ENCODE measurements at regions not wholly inside any gene's neighbourhood (a gene's known extent, or its start where the extent isn't known, plus 50 kb on each side); places are given as distances from the start of the nearest gene placed in this dataset.

GRCh38 chr18:78138983-78139496, 840.6 kb upstream of the SALL3 start:
- H3K4me3 ChIP-seq (ENCODE audit: low read depth, low read length): no peak overlapping the region
- DNase-seq (ENCODE audit: low read depth): no peak
- no peak for TF ChIP-seq CTCF (conservative IDR thresholded peaks at IDR 0.05; ENCODE audit: low read depth, low read length)

- H3K4me3 ChIP-seq (ENCODE audit: low read depth, low read length): no peak overlapping the region
- DNase-seq (ENCODE audit: low read depth): no peak
- no peak for TF ChIP-seq CTCF (conservative IDR thresholded peaks at IDR 0.05; ENCODE audit: low read depth, low read length)
Observed at GRCh38 chr18:78140294-78140693, 839.3 kb upstream of the SALL3 start.

- TF ChIP-seq CTCF (conservative IDR thresholded peaks at IDR 0.05; ENCODE audit: low read depth, low read length): no peak
- H3K4me3 ChIP-seq (ENCODE audit: low read depth, low read length): no peak overlapping the region
- DNase-seq (ENCODE audit: low read depth): no peak
Observed at GRCh38 chr18:78144669-78145068, 834.9 kb upstream of the SALL3 start.

- DNase-seq (ENCODE audit: low read depth): no peak
- no peak overlapping the region for H3K4me3 ChIP-seq (ENCODE audit: low read depth, low read length)
- no peak for TF ChIP-seq CTCF (conservative IDR thresholded peaks at IDR 0.05; ENCODE audit: low read depth, low read length)
Observed at GRCh38 chr18:78145096-78145495, 834.5 kb upstream of the SALL3 start.

GRCh38 chr18:78146136-78147085, 833.2 kb upstream of the SALL3 start:
- no peak for TF ChIP-seq CTCF (conservative IDR thresholded peaks at IDR 0.05; ENCODE audit: low read depth, low read length)
- H3K4me3 ChIP-seq (ENCODE audit: low read depth, low read length): no peak overlapping the region
- no peak for DNase-seq (ENCODE audit: low read depth)

GRCh38 chr18:78150590-78150989, 829.0 kb upstream of the SALL3 start:
- no peak for DNase-seq (ENCODE audit: low read depth)
- no peak for TF ChIP-seq CTCF (conservative IDR thresholded peaks at IDR 0.05; ENCODE audit: low read depth, low read length)
- H3K4me3 ChIP-seq (ENCODE audit: low read depth, low read length): no peak overlapping the region
